GM12864 (cell line): ENCODE measurements at regions not wholly inside any gene's neighbourhood (a gene's known extent, or its start where the extent isn't known, plus 50 kb on each side); places are given as distances from the start of the nearest gene placed in this dataset.
"Not testable (repeated sequence)": the region's sequence is repeated elsewhere in the genome, so short reads cannot be mapped to it uniquely, and the experiment has no call there.

ENCODE experiments used
- DNase-seq: peaks from one replicate; pipeline ENCODE4 v3.0.0-alpha.2; 2011; ENCODE audit warnings: low read depth
- H3K4me3 ChIP-seq: 2 replicates; pipeline ENCODE4 v1.5.1; 2011; ENCODE audit warnings: mild to moderate bottlenecking, low read depth, low read length, control low read depth
- TF ChIP-seq, protein P1 (sequence below): IDR thresholded peaks from 2 replicates; pipeline ENCODE4 v1.5.1; 2011; ENCODE audit warnings: low read depth, mild to moderate bottlenecking, moderate library complexity, low read length, control low read depth, inconsistent platforms; ENCODE audit errors: missing control alignments

DNA sequence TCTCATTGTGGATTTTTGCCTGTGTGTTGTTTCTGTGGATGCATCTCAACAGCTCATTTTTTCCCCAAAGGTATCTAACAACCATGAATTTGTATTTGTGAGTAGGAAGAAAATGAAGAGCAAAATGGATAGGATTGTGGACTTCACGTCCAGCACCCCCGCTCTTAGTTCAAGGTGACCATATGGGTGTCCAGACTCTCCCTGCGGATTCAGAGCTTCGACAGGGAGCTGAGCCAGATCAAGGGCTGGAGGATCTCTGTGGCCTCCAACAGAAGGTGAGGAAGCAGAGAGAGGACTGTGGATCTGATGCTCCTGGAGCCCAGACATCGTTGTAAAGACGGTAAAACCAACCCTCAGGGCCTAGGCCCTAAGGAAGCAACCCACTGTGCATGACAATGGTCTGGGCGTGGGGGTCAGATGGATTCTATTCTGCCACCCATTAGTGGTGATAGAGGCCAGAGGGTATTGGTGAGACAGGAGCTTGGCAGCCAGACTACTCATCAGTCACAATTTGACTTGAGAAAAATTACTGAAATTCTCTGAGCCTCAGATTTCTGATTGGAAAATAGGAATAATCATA, 659.7 kb upstream of the TMEM132C start:
- TF ChIP-seq, protein P1, sequence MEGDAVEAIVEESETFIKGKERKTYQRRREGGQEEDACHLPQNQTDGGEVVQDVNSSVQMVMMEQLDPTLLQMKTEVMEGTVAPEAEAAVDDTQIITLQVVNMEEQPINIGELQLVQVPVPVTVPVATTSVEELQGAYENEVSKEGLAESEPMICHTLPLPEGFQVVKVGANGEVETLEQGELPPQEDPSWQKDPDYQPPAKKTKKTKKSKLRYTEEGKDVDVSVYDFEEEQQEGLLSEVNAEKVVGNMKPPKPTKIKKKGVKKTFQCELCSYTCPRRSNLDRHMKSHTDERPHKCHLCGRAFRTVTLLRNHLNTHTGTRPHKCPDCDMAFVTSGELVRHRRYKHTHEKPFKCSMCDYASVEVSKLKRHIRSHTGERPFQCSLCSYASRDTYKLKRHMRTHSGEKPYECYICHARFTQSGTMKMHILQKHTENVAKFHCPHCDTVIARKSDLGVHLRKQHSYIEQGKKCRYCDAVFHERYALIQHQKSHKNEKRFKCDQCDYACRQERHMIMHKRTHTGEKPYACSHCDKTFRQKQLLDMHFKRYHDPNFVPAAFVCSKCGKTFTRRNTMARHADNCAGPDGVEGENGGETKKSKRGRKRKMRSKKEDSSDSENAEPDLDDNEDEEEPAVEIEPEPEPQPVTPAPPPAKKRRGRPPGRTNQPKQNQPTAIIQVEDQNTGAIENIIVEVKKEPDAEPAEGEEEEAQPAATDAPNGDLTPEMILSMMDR = no peak
- no peak overlapping the region for H3K4me3 ChIP-seq
- DNase-seq = no peak

DNA sequence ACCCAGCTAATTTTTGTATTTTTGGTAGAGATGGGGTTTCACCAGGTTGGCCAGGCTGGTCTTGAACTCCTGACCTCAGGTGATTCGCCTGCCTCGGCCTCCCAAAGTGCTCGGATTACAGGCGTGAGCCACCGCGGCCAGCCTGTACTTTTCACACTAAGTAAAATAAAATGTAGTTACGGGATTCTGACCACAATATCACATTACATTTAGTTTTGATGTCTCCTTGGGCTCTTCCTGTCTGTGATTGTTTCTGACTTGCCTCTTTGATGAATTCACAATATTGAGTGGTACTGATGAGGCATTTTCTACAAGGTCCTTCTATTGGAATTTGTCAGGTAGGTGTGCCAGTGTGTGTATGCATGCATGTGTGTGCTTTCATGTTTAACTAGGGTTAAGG, 658.6 kb upstream of the TMEM132C start:
- not testable (repeated sequence) for DNase-seq, H3K4me3 ChIP-seq

DNA sequence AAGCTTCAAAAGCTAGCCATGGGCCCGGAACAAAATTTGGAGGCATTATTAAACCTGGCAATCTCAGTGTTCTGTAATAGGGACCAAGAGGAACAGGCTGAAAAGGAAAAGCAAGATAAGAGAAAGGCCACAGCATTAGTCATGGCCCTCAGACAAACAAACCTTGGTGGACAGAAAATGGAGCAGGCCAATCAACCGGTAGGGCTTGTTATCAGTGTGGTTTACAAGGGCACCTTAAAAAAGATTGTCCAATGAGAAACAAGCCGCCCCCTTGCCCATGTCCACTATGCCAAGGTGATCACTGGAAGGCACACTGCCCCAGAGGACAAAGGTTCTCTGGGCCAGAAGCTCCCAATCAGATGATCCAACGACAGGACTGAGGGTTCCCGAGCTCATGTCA, 653.9 kb upstream of the TMEM132C start:
- H3K4me3 ChIP-seq = no peak overlapping the region
- TF ChIP-seq, protein P1 = no peak
- no peak for DNase-seq

DNA sequence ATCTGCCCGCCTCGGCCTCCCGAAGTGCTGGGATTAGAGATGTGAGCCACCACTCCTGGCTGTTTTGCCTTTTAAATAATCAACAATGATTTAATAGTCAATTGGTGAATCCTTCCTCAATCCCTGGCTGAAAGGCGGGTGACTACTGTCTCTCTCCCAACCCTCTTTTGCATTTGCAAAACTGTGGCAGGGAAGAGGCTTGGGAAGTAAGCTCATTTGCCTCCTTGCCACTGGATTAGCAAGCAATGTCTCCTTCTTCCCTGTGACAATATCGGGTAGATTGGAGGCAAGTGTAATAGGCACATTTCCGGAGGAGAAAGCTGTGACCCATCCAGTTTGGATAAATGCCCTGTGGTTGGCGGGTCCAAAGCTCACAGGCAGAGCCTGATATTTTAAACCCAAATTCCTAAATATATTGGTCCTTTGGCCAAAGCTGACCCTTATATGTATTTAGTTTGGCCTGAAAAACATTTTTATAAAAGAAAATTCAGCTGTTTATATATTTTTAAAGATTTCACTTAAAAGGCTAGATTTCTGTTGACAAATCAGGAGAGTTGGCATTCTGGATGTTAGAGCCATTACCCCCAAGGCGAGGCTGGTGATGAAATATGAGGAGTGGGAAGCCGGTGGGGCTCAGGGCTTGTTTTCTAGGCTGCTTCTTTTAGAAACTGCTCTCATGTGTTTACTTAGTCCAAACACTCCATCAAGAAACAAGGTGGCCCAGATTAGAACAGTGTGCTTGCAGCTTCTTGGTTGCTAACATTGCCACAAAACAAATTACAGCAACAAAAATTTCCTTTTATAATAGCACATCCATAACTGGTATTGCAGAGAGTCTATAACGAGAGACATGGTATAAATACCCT, 646.9 kb upstream of the TMEM132C start:
- DNase-seq = no peak
- no peak overlapping the region for H3K4me3 ChIP-seq
- TF ChIP-seq, protein P1 = no peak

DNA sequence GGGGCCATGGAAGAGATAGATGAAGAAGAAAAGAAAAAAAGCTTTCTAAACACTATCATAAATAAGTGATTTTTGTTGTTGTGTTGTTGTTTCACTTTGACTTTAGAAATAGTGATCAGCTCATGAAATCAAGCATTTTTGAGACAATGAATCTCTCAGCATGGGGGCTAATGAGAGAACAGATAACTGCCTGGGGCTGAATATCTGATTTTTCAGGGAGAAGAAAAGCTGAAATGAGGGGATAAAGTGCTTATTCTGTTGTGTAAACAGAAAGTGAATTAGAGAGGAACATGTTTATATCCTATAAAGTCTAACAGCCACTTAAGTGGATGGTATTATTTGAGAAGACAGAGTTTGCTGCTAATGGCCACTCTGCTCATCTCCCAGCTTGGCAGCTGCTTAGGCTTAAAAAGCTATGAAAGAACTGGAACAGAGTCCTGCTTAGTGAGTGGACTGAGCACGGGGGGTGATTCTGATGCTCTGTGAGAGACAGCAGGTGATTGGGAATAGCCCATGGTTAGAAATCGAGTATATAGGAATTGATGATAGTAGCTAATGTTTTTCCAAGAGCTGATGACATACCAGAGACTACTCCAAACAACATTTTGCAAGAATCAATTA, 646.1 kb upstream of the TMEM132C start:
- TF ChIP-seq, protein P1 = no peak
- DNase-seq = no peak
- H3K4me3 ChIP-seq = no peak overlapping the region

DNA sequence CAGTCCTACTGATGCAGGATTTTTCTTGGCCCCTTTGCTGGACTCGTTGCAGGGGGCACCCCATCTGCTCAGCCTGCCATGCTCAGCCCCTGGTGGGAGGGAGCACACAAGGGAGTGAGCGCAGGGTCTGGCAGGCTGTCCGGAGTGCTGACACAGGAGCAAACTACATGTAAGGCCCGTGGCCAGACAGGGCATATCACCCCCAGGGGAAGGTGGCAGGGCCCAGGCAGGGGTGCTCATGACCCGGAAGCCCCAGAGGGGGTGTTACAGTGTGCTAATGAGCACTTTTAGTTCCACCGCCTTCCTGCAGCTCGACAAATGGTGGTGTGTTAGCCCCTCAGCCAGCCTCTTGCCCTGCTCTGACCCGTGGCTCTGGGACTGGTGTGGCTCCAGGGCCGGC, 645.6 kb upstream of the TMEM132C start:
- no peak for DNase-seq
- no peak overlapping the region for H3K4me3 ChIP-seq
- TF ChIP-seq, protein P1 = no peak

DNA sequence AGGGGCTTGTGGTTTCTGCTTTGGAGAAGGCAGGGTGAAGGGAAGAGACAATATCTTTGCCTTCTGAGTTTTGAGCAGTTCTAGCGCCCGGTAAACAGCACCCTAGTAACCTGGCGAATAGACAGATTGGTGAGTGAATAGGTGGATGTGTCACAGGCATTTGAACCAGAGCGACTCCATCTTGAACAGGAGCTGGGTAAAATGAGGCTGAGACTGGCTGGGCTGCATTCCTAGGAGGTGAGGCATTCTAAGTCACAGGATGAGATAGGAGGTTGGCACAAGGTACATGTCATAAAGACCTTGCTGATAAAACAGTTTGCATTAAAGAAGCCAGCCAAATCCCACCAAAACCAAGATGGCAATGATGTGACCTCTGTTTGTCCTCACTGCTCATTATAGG, 643.6 kb upstream of the TMEM132C start:
- TF ChIP-seq, protein P1 = no peak
- no peak for DNase-seq
- no peak overlapping the region for H3K4me3 ChIP-seq
